ENCODE measurements at regions not wholly inside any gene's neighbourhood (a gene's known extent, or its start where the extent isn't known, plus 50 kb on each side); places are given as distances from the start of the nearest gene placed in this dataset.
"Not testable (repeated sequence)": the region's sequence is repeated elsewhere in the genome, so short reads cannot be mapped to it uniquely, and the experiment has no call there.

- TF ChIP-seq EZH2phosphoT487 (IDR thresholded peaks at IDR 0.05; ENCODE audit: low read depth, severe bottlenecking, unreplicated experiment) = no peak
- TF ChIP-seq CTCF (IDR thresholded peaks at IDR 0.05; ENCODE audit: poor library complexity) = no peak
- TF ChIP-seq EZH2 (IDR thresholded peaks at IDR 0.05; ENCODE audit: borderline replicate concordance) = no peak
Measured at GRCh38 chr3:72065872-72066641, 281.1 kb upstream of the PROK2 start.

GRCh38 chr3:72065236-72065635 is 280.3 kb upstream of the PROK2 start:
- Histone ChIP-seq H3K27me3 (no peaks in the 10 kb centered on the region), H2AFZ (no peak overlapping the region), H3K9me2 (replicated peaks; ENCODE audit: insufficient read depth) (no peaks in the 10 kb centered on the region)

More at GRCh38 chr3:72065872-72066641, 281.1 kb upstream of the PROK2 start:
- H3K36me3 ChIP-seq (replicated peaks; ENCODE audit: insufficient read depth, low read depth) = no peaks in the 10 kb centered on the region
- H2AFZ ChIP-seq = no peak overlapping the region
- DNase-seq (ENCODE audit: low spot score) = no peak
- H4K20me1 ChIP-seq (ENCODE audit: insufficient read depth, poor library complexity, severe bottlenecking) = no peaks in the 10 kb centered on the region
- no peaks in the 10 kb centered on the region for H3K9me3 ChIP-seq (ENCODE audit: low read depth)
- H3K4me1 ChIP-seq (ENCODE audit: insufficient read depth) = no peaks in the 10 kb centered on the region
- WGBS (ENCODE audit: low lambda C conversion rate, missing lambda C conversion rate) = 52% methylated on average over 5 of the region's 5 CpGs
- H3K79me2 ChIP-seq = no peaks in the 10 kb centered on the region
- no peaks in the 10 kb centered on the region for H3K27me3 ChIP-seq
- no peak overlapping the region for H3K27ac ChIP-seq
- H3K4me2 ChIP-seq = no peak overlapping the region
- H3K4me3 ChIP-seq = no peak overlapping the region
- H3K9me2 ChIP-seq (replicated peaks; ENCODE audit: insufficient read depth) = no peaks in the 10 kb centered on the region

GRCh38 chr3:72064727-72065126 is 279.8 kb upstream of the PROK2 start:
- DNase-seq (ENCODE audit: low spot score); H3K4me2 ChIP-seq; H3K9me2 ChIP-seq (replicated peaks; ENCODE audit: insufficient read depth); H3K9me3 ChIP-seq (ENCODE audit: low read depth); H3K4me1 ChIP-seq (ENCODE audit: insufficient read depth); H3K27me3 ChIP-seq; H3K27ac ChIP-seq; H3K36me3 ChIP-seq (replicated peaks; ENCODE audit: insufficient read depth, low read depth); H4K20me1 ChIP-seq (ENCODE audit: insufficient read depth, poor library complexity, severe bottlenecking); H2AFZ ChIP-seq; H3K4me3 ChIP-seq; H3K79me2 ChIP-seq: not testable (repeated sequence)
- WGBS (ENCODE audit: low lambda C conversion rate, missing lambda C conversion rate) = 45% methylated on average over 2 of the region's 2 CpGs

More at GRCh38 chr3:72065236-72065635, 280.3 kb upstream of the PROK2 start:
- TF ChIP-seq EZH2 (IDR thresholded peaks at IDR 0.05; ENCODE audit: borderline replicate concordance) (no peak), EZH2phosphoT487 (IDR thresholded peaks at IDR 0.05; ENCODE audit: low read depth, severe bottlenecking, unreplicated experiment) (no peak), CTCF (IDR thresholded peaks at IDR 0.05; ENCODE audit: poor library complexity) (no peak)
- DNase-seq (ENCODE audit: low spot score) = no peak
- Histone ChIP-seq H3K79me2 (no peaks in the 10 kb centered on the region), H3K27ac (no peak overlapping the region), H3K4me3 (no peak overlapping the region), H3K4me2 (no peak overlapping the region), H3K36me3 (replicated peaks; ENCODE audit: insufficient read depth, low read depth) (no peaks in the 10 kb centered on the region), H3K4me1 (ENCODE audit: insufficient read depth) (no peaks in the 10 kb centered on the region), H4K20me1 (ENCODE audit: insufficient read depth, poor library complexity, severe bottlenecking) (no peaks in the 10 kb centered on the region), H3K9me3 (ENCODE audit: low read depth) (no peaks in the 10 kb centered on the region)
- WGBS (ENCODE audit: low lambda C conversion rate, missing lambda C conversion rate) = 84% methylated on average over 1 of the region's 1 CpG

GRCh38 chr3:72062017-72062416 is 277.1 kb upstream of the PROK2 start:
- 84% methylated on average over 1 of the region's 1 CpG for WGBS (ENCODE audit: low lambda C conversion rate, missing lambda C conversion rate)
- no peaks in the 10 kb centered on the region for H3K9me3 ChIP-seq (ENCODE audit: low read depth)
- TF ChIP-seq EZH2 (IDR thresholded peaks at IDR 0.05; ENCODE audit: borderline replicate concordance) (no peak), CTCF (IDR thresholded peaks at IDR 0.05; ENCODE audit: poor library complexity) (no peak), EZH2phosphoT487 (IDR thresholded peaks at IDR 0.05; ENCODE audit: low read depth, severe bottlenecking, unreplicated experiment) (no peak)
- no peaks in the 10 kb centered on the region for H3K4me1 ChIP-seq (ENCODE audit: insufficient read depth)
- H2AFZ ChIP-seq = no peak overlapping the region
- no peaks in the 10 kb centered on the region for H3K27me3 ChIP-seq
- no peaks in the 10 kb centered on the region for H3K36me3 ChIP-seq (replicated peaks; ENCODE audit: insufficient read depth, low read depth)
- H4K20me1 ChIP-seq (ENCODE audit: insufficient read depth, poor library complexity, severe bottlenecking) = no peaks in the 10 kb centered on the region
- no peak overlapping the region for H3K27ac ChIP-seq
- no peak overlapping the region for H3K4me3 ChIP-seq
- no peak for DNase-seq (ENCODE audit: low spot score)
- no peaks in the 10 kb centered on the region for H3K79me2 ChIP-seq
- no peak overlapping the region for H3K4me2 ChIP-seq
- no peaks in the 10 kb centered on the region for H3K9me2 ChIP-seq (replicated peaks; ENCODE audit: insufficient read depth)

Data from hepatocyte (in vitro differentiated cells).